ENCODE measurements at regions not wholly inside any gene's neighbourhood (a gene's known extent, or its start where the extent isn't known, plus 50 kb on each side); places are given as distances from the start of the nearest gene placed in this dataset.
"Not testable (repeated sequence)": the region's sequence is repeated elsewhere in the genome, so short reads cannot be mapped to it uniquely, and the experiment has no call there.

DNA sequence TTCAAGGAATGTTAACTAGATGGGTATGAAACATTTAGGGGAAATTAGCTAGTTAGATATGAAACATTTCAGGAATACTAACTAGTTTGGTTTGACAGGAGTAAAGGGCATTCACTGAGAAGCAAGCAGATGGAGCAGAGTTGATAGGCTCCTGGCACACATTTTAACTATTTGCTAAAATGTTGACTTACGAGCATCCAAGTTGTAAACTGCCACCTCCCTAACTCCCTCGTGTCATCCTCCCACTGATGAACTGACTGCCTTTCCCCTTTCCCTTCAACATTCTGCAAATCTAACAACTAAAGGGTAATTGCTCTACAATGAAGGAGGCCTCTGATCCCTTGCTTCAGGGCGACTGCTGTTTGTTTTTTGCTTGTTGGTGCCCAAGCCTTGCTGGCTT is 580.4 kb upstream of the FAM98A start:
- no peak for DNase-seq (ENCODE audit: low spot score)

DNA sequence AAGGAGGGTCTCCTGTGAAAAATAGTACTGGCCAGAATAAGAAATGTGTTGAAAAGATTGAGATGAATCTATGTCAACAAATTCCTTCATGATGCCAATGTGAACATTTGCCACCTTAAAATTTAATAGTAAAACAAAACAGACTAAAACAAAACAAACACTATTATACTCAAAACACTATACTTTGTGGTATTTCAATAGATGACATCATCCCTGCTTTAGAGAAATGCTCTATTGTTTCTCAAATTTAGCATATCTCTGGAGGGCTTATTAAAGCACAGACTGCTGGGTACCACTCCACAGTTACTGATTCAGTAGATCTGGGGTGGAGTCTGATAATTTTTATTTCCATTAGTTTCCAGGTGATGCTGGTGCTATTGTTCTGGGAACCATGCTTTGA is 579.4 kb upstream of the FAM98A start:
- DNase-seq (ENCODE audit: low spot score), result no peak

DNA sequence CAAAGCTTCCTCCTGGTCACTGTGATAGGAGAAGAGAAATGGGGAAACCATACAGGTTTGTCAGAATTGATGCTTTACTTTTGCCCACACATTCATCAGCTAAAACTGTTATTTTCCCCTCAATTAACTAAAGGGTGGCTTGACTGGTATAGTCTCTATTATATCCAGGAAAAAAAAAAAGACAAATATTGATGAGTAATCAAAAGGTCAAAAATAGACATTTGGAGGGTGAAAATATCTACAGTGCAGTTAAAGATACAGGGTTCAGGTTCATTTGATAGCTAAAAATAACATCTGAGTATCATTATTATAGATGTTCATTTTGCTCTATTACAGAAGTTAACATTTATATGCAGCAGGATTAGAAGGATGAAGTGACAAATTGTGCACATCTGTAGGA is 577.6 kb upstream of the FAM98A start:
- no peak for DNase-seq (ENCODE audit: low spot score)

DNA sequence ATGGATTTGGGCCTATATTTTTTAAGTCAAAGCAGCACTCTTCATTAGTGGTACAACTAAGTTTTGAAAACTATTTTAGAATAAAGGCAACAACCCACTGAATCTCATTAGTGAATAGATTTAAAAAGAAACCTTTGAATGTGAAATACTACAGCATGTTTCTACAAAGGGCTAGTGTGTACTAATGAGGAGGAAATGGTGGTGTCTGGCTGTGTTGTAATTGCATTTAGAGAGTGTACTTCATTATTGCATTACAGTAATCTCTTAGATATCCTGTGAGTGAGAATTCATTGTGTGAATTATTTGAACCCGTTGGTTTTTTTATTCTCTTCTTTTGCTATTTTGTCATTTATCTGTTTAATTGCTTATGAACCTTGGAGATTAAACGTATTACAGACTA is 575.4 kb upstream of the FAM98A start:
- no peak for DNase-seq (ENCODE audit: low spot score)

DNA sequence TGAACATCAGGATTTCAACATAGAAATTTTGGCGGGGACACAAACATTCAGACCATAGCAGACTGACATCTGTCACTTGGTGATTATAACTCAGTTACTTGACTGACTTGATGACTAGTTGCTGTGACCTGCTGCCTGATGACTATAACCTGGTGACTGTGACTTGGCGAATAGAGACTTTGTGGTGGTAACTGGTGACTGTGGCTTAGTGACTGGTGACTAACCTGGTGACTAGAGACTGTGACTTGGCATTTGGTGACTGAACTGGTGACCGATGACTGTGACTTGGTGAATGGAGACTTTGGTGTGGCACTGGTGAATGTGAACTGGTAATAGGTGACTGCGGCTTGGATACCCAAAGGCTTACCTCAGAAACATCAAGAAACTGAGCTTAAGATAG is 563.1 kb upstream of the FAM98A start:
- no peak for DNase-seq (ENCODE audit: low spot score)

DNA sequence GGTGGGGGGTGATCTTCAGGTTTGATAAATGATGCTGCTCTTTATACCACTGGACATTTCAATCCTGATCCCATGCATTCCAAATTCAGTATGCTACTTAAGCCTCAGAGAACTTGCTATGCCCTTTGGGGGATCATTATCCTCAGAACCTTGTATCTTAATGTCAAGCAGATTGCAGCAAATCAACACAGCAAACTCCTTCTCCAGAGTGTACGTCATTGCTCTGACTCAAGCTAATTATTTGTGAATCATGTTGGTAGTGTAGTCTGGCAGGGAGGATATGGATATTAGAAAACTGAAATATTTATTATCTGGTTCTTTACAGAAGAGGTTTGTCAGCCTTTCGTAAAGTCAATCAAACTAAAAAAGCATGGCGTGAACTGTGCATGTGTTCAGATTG is 562.5 kb upstream of the FAM98A start:
- no peak for DNase-seq (ENCODE audit: low spot score)

DNA sequence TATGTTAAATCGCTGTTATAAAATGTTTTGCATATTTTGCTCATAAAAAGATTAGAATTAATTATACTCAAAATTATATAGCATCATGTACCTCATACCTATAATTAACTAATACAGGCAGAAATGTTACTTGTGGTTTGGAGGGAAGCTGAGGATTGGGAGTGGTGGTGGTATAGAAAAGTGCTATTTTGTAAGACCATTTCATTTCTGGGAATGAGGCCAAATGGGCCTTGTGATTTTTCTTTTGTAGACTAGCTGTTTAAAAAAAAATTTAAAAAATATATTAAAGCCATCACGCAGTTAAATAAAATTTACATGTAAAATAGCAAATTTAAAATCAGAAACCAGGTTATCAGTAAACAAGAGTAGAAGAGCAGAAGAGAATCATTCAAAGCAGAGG is 560.8 kb upstream of the FAM98A start:
- no peak for DNase-seq (ENCODE audit: low spot score)

DNA sequence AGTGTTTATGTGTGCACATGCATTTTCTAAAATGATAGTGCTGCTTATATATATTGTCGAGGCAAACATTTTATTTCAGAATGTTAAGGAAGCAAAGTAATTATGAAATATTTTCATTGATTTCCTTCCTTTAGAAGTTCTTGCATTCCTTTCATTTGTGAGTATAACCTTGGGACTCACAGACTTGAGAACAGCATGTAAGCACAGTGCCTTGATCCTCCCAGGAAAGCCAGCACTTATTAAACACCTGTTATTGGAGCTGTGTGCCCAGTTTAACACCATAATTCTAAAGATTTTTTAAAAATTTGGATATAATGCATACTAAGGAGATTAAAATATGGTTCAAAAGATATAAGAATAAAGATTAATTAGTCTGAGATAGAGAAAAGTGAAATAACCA is 554.4 kb upstream of the FAM98A start:
- no peak for DNase-seq (ENCODE audit: low spot score)

DNA sequence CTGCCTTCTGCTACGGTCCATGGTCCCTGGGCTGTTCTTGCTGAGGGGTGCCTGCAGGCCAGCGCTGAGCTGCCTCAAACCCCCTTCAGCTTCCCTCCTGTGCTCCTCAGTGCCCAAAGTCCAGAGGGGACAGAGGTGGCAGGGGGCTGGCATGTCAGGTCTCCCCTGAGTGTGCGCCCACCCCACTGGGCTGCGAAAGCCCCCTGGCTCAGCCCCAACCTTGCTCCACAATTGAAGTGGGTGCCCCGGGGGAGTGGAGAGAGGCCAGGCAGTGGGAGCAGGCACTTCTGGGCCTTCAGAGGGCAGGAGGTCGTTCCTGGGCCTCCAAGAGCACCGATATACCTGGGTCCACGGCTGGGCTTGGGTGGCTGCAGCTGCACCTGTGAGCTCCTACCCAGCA is 548.7 kb upstream of the FAM98A start:
- no peak for DNase-seq (ENCODE audit: low spot score)

DNA sequence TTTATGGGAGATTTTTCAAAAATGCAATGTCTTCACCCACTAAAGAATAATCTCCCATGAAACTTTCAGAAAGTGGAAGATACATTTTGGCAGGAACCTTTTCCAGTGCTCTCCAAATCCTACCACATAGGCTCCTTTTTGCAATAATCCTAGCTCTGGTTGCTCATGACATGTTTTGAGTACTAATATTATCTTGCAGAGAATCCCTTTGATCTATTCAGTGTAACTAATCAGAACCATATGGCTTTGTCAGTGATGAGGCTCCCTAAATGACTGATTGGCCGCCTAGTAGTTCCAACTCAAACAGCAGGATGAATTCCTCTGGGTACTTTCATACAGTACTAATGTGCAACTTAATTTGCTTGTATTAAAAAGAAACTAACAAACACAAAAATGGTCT is 544.0 kb upstream of the FAM98A start:
- DNase-seq (ENCODE audit: low spot score), result no peak

DNA sequence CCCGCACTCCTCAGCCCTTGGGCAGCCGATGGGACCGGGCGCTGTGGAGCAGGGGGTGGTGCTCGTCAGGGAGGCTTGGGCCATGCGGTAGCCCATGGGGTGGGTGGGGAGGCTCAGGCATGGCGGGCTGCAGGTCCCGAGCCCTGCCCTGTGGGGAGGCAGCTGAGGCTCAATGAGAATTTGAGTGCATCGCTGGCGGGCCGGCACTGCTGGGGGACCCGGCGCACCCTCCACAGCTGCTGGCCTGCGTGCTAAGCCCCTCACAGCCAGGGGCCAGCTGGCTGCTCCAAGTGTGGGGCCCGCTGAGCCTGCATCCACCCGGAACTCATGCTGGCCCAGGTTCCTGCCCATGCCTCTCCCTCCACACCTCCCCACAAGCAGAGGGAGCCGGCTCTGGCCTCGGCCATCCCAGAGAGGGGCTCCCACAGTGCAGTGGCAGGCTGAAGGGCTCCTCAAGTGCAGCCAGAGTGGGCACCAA is 543.5 kb upstream of the FAM98A start:
- not testable (repeated sequence) for DNase-seq (ENCODE audit: low spot score)

DNA sequence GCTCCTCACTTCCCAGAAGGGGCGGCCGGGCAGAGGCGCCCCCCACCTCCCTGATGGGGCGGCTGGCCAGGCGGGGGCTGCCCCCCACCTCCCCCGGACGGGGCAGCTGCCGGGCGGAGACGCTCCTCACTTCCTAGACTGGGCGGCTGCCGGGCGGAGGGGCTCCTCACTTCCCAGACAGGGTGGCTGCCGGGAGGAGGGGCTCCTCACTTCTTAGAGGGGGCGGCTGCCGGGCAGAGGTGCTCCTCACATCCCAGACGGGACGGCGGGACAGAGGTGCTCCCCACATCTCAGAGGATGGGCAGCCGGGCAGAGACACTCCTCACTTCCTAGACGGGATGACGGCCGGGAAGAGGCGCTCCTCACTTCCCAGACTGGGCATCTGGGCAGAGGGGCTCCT is 534.0 kb upstream of the FAM98A start:
- not testable (repeated sequence) for DNase-seq (ENCODE audit: low spot score)

DNA sequence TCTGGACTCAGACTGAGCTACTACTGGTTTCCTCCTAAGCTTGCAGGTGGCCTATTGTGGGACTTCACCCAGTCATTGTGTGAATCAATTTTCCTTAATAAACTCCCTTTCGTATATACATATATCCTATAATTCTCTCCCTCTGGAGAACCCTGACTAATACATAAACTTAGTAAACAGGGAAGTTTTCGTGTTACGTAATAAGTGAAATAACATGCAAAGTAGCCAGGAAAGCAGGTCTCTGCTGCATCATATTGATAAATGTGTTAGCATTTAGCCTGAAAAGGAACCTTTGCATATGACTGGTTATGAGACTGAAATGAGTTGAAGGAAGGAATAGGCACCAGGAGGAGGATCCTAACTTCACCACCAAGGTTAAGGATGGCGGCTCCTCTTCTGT is 527.2 kb upstream of the FAM98A start:
- DNase-seq (ENCODE audit: low spot score), result no peak

DNA sequence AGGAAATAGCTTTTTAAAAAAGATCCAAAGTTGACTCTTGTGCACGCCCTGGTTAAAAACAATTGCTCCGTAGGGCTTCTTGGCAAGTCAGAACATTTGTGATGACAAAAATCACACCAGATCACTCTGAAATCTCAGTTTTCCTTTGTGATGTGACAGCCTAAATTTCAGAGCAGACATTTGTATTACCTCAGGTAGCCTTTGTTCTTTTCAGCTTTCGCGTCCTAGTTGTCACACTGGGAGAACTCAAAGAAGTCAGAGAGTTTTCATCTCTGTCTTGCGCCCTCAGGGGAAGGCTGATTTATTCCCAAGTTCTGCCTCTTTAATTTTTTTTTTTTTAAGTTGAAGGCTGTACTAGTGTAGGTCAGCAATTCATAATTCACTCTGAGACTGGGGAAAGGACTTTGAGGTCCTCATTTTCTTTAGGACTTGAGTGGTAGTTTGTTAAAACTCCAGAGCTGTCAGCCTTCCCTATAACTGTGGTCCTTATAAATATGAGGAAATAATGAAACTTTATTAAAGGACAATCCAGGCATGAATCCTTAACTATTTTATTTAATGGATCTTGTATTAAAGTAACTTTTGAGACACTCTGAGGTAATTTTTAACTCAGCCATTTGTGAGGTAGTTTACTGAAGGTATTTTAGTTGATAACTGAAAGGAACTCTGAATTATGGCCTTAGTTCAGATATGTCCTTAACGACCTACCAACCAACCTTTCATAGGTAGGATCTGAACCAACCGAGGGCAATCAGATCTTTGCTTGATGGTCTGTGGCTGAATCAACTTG is 525.1 kb upstream of the FAM98A start:
- no peak for DNase-seq (ENCODE audit: low spot score)

DNA sequence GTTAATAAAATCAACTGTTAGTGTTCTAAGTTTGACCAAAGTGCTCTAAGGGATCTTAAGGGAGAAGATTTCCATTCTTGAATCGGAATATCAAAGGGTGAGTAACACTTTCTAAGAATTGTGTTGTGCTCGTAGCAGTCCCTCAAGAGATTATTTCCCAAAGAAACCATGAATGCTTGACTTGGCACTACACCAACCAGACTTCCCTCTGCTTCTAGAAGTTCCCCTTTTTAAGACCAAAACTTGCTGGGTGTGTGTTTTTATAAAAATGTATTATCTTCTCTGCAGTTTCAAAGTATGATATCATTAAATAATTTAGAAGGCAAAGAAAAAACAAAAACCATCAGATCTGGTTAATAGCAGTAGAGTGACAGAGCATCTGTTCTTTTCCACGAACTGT is 522.0 kb upstream of the FAM98A start:
- DNase-seq (ENCODE audit: low spot score), result no peak

DNA sequence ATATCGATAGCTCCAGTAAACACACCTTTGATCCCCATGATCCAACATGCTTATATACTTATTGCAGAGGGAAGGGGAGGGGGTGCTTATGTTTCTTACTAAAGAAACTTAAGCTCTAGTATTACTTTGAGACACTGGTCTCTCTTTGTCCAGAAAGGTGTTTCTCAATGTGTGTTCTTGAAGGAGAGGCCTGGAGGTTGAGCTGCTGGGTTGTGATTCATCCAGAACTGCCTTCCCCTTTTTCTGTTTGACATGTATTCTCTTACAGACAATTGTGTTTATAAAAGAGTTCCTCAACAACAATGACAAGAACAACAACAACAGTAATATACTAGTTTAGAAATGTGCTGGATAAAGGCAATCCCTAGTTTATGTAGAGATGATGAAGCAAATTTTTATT is 516.0 kb upstream of the FAM98A start:
- DNase-seq (ENCODE audit: low spot score), result no peak

DNA sequence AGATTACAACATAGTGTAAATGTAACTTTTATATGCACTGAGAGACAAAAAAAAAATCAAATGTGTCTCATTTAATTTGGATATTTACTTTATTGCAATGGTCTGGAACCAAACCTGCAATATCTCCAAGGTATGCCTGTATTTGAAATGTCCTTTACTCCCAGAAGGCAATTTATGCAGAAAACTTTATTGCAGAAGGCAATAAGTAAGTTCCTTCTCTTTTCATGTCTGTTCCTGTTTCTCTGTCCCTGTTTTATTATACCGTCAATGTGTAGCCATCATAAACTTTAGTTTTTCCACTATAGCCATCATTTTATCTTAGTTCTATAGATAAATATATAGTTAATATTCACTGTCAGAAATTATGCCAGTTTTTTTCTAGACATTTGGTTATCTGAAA is 513.1 kb upstream of the FAM98A start:
- DNase-seq (ENCODE audit: low spot score), result no peak

DNA sequence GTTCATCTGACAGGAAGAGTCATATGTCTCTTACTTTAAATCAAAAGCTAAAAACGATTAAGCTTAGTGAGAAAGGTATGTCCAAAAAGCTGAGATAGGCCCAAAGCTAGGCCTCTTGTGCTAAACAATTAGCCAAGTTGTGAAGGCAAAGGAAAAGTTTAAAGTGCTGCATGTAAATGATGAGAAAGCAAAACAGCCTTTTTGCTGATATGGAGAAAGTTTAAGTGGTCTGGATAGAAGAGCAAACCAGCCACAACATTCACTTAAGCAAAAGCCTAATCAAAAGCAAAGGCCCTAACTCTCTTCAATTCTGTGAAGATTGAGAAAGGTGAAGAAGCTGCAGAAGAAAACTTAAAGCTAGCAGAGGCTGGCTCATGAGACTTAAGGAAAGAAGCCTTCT is 511.3 kb upstream of the FAM98A start:
- no peak for DNase-seq (ENCODE audit: low spot score)

DNA sequence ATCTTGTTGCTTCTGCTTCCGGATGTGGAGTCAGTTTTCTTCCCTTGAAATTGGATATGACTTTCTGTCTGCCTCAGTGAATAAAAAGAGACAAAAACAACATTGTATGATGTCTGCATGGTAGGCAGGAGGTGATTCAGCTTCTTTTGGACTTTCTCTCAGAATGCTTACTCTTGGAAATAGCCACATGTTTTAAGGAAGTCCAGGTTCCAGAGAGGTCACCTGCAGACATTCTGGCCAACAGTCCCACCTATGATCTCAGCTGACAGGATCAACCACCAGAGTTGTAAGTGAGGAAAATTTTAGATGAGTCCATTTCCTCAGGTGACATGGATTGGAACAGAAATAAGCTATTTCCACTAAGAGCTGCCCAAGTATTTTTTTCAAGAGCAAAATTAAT is 508.7 kb upstream of the FAM98A start:
- no peak for DNase-seq (ENCODE audit: low spot score)

DNA sequence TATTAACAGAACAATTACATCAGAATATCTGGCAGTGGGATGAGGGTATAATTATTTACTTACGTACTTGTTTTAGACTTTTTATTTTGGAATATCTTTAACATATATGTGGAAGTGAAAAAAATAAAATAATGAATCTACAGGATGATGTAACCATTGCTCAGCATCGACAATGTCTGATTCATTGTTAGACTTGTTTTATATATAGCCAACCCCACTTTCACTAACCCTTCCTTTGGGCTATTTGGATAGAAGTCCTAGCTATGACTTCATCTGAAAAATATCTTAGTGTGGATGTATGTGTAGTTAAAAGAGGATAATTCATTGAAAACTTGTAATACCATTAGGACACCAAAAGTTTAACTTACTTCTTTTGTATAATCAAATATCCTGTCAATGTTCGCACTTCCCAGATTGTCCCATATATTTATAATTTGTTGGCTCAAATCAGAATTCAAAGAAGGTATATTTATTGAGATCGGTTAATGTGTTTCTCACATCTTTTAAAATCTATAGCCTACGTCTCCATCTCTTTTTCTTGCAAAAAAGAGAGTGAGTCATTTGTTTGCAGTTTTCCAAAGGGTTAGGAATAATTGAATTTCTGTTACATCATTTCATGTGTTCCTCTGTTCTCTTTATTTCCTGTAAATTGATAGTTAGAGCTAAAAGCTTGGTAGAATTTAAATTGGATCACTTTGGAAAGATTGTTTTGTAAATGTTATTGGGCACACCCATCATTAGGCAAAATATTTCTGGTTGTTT is 506.1 kb upstream of the FAM98A start:
- no peak for DNase-seq (ENCODE audit: low spot score)

DNA sequence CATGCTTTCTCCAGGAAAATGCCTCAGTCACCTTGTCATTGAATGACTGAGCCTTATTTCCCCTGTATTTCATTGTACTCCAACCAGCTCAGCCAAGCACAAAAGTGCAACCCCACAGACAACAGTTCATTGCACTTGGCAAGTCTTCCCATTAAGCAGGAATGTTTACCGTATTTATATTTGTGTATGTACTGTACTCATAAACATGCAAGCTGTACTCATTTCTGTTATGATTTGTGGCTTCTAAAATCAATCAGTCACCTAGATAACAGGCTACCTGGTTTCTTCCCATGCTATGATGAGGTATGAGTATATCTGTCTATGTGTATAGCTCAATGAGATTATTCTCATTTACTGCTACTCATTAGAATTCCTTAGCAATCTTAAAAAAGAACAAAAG is 505.5 kb upstream of the FAM98A start:
- no peak for DNase-seq (ENCODE audit: low spot score)

DNA sequence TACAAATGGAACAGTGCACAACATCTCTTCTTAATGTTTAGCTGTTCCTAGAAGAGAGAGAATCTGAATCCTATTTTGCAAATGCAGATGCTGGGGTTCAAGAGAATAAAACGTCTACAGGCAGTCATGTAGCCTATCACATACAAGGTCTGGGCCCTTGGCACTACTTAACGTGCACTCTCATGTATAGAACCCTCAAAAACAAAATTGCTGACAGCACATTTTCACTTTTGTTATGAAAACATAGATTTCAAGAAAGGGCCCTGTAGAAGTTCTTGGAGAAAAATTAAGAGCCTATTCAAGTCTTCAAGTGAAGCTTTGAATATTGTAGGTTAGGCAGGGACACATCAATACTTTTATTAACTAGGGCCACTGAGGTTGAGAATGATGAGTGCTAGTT is 504.3 kb upstream of the FAM98A start:
- DNase-seq (ENCODE audit: low spot score), result no peak

DNA sequence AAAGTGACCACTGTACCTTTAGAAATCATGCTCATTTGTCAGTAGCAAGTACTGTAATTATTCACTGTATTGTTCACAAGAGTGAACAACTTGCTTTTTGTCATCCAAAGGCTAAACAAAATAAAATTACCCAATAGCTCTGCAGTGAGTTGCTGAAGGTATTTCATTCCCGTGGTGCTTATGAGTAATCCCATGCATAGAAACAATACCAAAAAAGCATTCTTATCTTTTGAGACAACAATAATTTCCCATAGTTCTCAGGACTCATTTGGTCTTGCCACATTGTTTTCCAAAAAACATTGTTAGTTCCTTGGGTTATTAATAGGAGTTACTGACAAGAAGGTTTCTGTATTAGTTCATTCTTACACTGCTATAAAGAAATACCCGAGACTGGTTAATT is 503.2 kb upstream of the FAM98A start:
- no peak for DNase-seq (ENCODE audit: low spot score)

DNA sequence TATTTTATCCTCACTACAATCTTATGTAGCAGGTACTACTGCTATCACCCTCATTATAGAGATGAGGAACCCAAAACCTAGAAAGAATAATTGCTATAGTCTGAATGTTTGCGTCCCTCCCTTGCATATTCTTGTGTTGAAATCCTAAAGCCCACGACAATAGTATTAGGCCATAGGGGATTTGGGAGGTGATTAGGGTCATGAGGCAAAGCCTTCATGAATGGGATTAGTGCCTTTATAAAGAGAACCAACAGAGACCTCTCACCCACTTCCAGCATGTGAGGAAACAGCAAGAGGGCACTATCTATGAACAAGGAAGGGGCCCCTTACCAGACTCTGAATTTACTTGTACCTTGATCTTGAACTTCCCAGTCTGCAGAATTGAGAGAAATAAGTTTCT is 500.3 kb upstream of the FAM98A start:
- DNase-seq (ENCODE audit: low spot score), result no peak

Measured in CD4-positive, alpha-beta T cell treated with Interleukin-6 at 100 ng/mL for 8 hours (primary cell).